ENCODE measurements at regions not wholly inside any gene's neighbourhood (a gene's known extent, or its start where the extent isn't known, plus 50 kb on each side); places are given as distances from the start of the nearest gene placed in this dataset.
A peak's percentile ranks its signal among the peaks of the same experiment; 100 is the strongest.
"Not testable (repeated sequence)": the region's sequence is repeated elsewhere in the genome, so short reads cannot be mapped to it uniquely, and the experiment has no call there.

DNA sequence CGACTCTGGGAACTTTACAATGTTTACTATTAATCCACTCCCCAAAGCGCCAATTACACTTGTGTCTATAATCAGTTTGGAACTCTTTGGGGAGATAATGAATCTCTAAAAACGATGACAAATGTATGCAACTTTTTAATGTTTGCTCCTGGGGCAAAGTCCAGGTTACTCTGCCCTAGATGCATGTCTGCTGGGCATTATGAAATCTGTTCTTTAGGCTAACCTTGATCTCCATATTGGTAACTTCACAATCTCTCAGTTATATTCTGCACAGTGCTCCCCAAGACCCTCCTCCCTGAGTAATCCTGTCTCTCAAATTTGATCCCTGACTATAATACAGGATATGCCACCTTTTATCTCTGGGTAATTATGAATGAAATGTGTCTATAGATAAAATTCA, 152.2 kb upstream of the TRPM3 start:
- DNase-seq (ENCODE audit: low spot score): no peak

DNA sequence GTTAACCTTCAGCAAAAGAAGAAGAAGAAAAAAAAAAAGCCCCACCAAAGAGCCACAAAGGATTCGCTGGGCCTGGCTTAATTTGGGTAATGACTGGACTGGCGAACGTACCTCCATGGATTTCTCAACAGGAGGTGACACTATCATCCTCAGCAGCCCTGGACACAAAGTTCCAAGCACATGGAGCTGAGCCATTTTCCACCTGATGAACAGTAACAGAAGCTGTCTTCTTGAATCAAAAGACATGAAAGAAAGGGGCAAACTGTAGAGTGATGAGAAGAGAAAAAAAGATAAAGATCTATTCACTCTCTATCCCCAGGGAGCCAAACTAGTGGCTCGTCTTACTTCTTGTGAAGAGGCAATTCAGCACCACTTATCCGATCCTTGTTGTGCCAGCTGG, 150.2 kb upstream of the TRPM3 start:
- DNase-seq (ENCODE audit: low spot score): peak; percentile 71

- no peak for DNase-seq (ENCODE audit: low spot score)
These were observed 149.1 kb upstream of the TRPM3 start for GRCh38 chr9:71270554-71270953.

DNA sequence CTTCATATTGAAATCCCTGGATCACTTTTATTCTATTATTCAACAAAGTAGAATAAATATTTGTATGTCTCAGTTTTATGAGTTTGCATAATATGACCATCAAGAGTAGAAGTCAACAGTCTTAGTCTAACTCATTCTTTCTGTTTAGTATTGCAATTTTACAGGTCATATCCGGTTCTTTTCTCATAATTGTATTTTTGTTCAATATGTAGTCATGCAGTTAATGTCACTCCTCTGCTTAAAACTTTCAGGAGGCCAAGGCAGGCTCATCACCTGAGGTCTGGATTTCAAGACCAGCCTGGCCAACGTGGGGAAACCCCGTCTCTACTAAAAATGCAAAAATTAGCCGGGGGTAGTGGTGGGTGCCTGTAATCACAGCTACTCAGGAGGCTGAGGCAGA, 148.4 kb upstream of the TRPM3 start:
- no peak for DNase-seq (ENCODE audit: low spot score)

DNA sequence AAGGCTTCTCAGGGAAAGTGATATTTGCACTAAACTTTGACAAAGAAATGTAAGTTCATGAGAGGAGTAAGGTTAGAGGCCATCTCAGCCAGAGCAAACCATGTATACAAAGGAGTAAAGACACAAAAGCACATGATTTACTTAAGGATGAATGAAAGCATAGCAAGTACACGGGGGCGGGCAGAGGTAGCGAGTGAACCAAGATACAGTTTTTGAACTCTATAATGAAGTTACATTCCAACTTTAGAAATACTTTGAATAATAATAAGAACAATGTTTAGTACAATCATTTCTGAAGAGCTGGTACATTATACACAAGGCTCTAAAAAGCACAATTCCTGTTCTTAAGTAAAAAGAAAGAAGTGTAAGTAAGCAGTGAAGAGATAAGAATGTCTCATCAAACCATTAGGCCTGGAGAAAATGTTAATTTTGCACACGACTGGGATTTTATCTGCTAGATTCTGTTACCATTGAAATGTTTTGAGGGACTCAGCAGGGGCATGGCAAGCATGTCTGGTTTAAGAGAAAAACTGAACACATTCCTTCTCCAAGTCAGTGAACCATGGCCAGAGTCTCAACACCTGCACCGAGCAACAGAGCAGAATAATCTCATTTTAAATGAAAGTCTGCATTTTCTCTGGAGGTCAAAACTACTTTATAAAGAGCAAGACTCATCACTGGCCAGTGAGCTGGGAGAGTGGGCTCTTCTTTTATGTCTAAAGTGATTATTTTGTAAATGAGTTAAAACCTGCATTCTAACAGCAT, 147.6 kb upstream of the TRPM3 start:
- DNase-seq (ENCODE audit: low spot score): peak; percentile 77

GRCh38 chr9:71263451-71263850, 142.0 kb upstream of the TRPM3 start:
- DNase-seq (ENCODE audit: low spot score): no peak

- not testable (repeated sequence) for DNase-seq (ENCODE audit: low spot score)
These were observed 139.0 kb upstream of the TRPM3 start for GRCh38 chr9:71260419-71260818.

- DNase-seq (ENCODE audit: low spot score): no peak
These were observed 133.3 kb upstream of the TRPM3 start for GRCh38 chr9:71254592-71255277.

- no peak for DNase-seq (ENCODE audit: low spot score)
These were observed 131.6 kb upstream of the TRPM3 start for GRCh38 chr9:71253011-71253410.

- no peak for DNase-seq (ENCODE audit: low spot score)
These were observed 129.2 kb upstream of the TRPM3 start for GRCh38 chr9:71250581-71250980.

DNA sequence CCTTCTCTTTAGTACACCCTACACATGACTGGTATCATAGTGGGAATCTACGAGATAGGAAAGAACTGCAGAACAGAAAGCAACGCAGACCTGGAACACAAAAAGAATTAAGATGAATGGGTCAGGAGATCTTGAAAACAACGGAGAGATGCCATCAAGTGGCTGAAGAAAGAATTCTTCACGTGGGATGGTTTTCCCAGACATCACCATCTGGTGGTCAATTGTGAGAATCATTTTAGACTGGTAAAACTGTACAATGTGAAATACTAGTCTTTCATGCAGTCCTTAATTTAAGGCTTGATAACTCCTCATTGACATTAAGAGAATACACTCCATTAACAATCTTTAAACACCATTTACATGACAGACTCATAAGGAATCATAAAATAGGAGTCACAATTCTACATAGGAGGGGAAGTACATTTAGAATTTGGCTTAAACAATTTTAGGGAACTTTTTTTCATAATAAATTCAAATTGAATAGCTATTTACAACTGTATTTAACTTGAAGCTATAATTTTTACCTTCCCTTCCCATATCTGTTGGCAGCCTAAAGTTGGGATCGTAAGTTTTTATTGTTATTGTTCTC, 128.4 kb upstream of the TRPM3 start:
- peak; percentile 86 for DNase-seq (ENCODE audit: low spot score)

DNA sequence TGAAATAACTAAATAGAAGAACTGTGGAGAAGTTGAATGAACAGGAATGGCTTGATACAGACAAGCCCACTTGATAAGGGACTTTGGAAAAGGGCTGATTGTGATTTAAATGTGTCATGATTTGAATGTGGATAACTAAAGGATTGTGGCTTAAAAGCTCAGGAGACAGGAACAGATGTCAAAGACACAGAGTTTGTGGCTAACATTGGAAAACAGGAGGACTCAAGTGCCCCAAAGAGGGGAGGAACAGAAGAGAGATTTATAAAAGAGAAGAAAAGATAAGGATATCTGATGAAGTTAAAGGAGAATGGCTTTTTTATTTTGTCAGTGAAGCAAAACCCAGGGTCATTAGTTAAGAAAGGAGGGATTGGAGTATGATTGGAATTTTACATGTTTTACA, 124.2 kb upstream of the TRPM3 start:
- DNase-seq (ENCODE audit: low spot score): no peak

DNA sequence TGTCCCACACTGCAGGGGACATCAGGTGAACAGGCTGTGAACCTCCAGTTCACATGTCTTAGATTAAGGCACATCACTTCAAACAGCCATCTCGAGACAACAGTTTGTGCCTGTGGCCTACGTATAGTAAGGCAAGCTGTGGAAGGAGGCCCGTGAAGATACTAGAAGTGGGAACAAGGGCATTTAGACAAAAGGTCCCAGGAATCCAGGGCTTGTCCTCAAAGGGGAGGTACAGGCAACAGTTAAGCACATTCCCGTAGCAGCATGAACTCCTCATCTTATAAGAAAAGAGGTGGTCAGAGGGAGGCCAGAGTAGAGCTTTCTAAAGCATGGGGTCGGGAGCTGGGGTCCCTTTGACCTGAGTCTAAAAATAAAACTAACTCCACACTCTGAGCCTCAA, 122.5 kb upstream of the TRPM3 start:
- DNase-seq (ENCODE audit: low spot score): no peak

DNA sequence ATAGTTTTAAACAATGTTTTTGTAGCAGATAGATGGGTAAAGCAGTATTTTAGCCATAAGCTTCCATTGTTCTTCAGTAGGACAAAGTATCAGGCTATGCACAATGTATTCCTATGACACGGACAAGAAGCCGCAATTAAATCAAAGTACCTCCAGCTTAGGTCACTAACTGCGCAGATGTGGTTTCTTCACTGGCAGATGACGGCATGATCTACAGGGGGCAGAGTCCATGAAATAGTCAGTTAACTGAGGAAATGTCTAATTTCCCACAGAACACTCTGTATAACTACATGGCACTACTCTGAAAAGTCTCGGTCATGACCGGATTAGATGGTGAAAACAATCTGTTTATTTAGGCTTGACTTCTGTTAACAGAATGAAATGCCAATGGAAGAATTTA, 120.7 kb upstream of the TRPM3 start:
- no peak for DNase-seq (ENCODE audit: low spot score)

DNA sequence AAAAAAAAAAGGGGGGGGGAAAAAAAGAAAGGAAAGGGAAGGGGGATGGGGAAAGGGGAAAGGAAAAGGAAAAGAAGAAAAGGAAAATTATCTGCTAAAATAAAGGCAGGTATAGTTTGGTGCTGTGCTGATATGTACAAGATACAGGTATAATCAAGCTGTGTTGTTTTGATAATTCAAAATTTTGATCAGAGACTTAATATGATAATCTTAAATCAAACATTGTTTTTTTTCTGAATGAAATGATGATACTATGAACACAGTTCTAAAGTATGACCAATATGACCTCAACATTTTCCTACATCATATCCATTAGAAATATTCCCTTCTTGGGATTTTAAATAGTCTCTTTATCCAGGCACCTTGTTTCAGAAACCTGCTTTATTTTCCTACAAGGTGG, 115.6 kb upstream of the TRPM3 start:
- DNase-seq (ENCODE audit: low spot score): no peak

GRCh38 chr9:71233646-71234045, 112.2 kb upstream of the TRPM3 start:
- no peak for DNase-seq (ENCODE audit: low spot score)

DNA sequence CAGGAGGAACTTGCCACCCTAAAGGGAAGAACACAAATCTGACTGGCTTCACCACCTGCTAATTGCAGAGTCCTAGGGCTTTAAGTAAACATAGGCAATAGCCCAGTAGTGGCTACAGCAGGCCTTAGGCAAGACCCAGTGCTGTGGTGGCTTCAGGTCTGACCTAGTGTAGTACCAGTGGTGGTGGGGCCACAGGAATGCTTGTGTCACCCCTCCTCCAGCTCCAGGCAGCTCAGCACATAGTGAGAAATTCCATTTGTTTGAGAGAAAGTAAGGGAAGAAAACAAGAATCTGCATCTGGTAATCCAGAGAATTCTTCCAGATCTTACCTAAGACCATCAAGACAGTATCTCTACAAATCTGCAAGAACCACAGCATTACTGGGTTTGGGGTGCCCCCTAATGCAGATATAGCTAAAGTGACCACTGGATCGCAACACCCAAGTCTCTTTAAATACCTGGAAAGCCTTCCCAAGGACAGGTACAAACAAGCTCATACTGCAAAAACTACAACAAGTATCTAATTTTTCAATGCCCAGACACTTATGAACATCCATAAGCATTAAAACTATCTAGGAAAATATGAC, 102.6 kb upstream of the TRPM3 start:
- peak; percentile 25 for DNase-seq (ENCODE audit: low spot score)

DNA sequence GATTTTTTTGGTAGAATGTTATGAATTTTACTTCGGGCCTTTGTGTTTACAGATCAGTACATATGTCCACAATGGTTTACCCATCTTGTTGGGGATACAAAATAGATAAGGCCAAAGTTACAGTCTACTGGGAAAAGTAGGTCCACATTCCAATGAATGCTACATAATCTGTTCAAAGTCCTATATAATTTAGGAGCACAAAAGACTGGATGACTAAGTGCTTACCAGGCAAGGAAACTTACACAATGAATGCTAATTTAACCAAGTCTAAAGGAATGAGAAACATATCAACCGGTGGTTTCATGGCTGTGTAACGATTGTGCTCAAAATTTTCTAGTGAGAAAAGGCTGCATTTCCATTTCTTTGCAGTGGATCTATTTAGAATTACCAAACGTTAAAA, 97.4 kb upstream of the TRPM3 start:
- DNase-seq (ENCODE audit: low spot score): no peak

- DNase-seq (ENCODE audit: low spot score): no peak
These were observed 92.2 kb upstream of the TRPM3 start for GRCh38 chr9:71213633-71214032.

DNA sequence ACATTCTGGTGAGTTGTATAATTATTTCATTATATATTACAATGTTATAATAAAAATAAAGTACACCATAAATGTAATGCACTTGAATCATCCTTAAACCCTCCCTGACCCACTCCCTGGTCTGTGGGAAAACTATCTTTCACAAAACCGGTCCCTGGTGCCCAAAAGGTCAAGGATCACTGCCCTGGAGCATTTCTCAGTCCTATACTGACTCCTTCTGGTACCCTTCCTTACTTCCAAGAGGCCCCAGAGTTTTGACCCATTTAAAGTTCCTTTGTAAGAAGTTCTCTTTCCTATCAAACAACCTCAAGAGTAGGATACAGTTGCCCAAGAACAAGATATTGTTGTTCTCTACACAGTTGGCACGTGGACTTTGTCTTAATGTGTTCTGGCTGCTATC, 88.9 kb upstream of the TRPM3 start:
- DNase-seq (ENCODE audit: low spot score): no peak

DNA sequence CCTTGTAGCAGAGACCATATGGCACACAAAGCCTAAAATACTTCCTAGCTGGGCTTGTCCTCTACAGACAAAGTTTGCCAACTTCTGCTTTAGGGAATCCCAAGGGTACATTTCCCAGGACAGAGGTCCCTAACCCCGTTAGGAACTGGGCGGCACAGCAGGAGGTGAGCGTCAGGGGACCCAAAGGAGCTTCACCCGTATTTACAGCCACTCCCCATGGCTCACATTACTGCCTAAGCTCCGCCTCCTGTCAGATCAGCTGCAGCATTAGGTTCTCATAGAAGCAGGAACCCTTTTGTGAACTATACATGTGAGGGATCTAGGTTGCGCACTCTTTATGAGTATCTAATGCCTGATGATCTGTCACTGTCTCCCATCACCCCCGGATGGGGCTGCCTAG, 88.5 kb upstream of the TRPM3 start:
- DNase-seq (ENCODE audit: low spot score): no peak

- DNase-seq (ENCODE audit: low spot score): peak; percentile 39
These were observed 81.5 kb upstream of the TRPM3 start for GRCh38 chr9:71202931-71203330.

- no peak for DNase-seq (ENCODE audit: low spot score)
These were observed 70.3 kb upstream of the TRPM3 start for GRCh38 chr9:71191708-71192107.
